ENCODE measurements at regions not wholly inside any gene's neighbourhood (a gene's known extent, or its start where the extent isn't known, plus 50 kb on each side); places are given as distances from the start of the nearest gene placed in this dataset.
"Not testable (repeated sequence)": the region's sequence is repeated elsewhere in the genome, so short reads cannot be mapped to it uniquely, and the experiment has no call there.

DNA sequence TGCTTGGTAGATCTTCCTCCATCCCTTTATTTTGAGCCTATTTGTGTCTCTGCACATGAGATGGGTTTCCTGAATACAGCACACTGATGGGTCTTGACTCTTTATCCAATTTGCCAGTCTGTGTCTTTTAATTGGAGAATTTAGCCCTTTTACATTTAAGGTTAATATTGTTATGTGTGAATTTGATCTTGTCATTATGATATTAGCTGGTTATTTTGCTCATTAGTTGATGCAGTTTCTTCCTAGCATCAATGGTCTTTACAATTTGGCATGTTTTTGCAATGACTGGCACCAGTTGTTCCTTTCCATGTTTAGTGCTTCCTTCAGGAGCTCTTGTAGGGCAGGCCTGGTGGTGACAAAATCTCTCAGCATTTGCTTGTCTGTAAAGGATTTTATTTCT, 72.4 kb downstream of the HNRNPD start:
- ATAC-seq, result not testable (repeated sequence)

DNA sequence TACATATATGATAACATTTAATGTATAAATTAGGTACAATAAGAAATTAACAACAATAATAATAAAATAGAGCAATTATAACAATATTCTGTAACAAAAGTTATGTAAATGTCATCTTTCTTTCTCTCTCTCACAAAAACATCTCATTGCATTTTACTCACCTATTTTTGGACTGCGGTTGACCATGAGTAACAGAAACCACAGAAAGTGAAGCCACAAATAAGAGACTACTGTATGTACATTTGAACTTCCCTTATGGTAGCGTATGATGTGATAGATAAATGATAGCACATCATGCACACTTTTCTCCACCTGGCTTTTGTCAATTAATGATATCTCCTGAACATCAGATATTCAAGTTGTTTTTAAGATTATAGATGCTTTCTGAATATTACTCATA, 80.5 kb downstream of the HNRNPD start:
- ATAC-seq, result no peak
- intact Hi-C loops (cut with DNase I), result no loop called here
- DNase-seq, result no peak

More for the DNA sequence above, 72.4 kb downstream of the HNRNPD start:
- DNase-seq; intact Hi-C loops (cut with DNase I): not testable (repeated sequence)

DNA sequence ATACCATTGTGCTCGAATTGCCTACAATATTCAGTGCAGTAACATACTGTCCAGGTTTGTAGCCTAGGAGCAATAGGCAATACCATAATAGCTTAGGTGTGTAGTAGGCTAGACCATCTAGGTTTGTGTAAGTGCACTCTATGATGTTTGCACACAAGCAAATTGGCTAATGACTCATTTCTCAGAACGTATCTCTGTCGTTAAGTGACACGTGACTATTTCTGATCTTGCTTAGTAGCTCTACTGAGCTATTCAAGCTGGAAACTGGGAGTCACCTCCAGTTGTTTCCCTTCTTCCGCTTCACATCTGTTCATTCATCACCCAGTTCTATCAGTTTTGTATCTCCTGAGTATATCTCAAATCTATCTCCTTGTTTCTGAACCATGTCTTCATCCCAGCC, 86.1 kb downstream of the HNRNPD start:
- no peak for DNase-seq
- intact Hi-C loops (cut with DNase I), result no loop called here
- ATAC-seq, result no peak

DNA sequence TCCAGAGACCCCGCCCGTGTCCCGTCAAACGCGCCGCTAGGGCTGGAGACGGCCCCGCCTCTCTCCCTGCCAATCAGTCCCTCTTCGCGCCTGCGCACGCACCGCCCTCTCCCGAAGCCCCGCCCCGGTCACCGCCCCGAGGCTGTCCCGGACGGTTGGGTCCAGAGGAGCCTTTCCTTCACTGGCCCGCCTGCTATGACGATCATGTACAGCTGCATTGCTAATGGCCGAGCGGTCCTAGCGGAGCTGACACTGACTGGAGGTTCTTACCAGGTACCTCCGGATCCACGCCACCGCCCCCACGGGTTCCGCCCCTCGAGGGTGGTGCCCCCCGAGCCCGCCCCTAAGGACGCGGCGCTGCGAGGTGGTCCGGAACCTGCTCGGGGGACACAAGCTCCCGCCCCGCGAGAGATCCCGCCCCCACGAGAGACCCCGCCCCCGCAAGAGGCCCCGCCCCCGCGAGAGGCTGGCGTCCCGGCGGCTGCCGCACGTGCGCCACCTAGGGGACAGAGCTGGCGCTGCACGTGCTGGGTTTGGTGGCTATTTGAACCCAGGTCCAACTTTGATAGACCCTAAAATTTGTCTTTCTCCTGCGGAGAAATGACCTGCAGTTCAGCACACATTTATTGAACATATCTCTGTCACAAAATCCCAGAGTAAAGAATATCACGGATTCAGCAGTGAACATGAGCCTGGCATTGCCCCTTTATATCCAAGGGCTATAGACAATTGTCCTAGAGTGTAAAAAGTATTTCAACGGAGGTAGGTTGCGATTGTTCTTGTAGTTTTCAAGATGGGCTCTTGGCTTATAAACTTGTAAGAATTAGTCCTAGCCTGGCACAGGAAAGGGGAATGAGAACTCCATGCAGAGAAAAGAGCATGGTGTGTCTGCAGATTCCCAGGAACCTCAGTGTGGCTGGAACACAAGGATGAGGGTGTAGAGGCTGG, 88.7 kb downstream of the HNRNPD start:
- DNase-seq (peak; percentile 99), ATAC-seq (peak; percentile 99 to 100)
- intact Hi-C loops (cut with DNase I), result no loop called here

DNA sequence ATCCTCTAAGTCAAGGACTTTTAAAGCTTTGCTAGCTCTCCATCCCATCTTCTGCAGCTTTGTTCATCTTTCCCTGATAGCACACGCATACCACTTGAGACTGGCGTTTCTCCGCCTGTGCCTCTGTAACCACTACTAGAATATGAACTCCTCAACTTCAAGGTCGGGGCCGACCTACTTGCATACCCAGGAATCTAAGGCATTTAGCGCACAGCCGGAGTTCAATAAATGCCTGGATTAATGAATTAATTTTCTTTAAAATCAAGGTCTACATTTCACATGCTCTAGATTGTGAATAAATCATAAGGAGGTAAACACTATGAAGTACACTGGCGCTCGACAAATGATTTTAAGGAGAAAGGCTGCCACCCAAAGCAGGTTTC, 89.3 kb downstream of the HNRNPD start:
- ATAC-seq (peak in 1 of 2 donors; percentile 2), DNase-seq (peak; percentile 29)
- intact Hi-C loops (cut with DNase I), result no loop called here

DNA sequence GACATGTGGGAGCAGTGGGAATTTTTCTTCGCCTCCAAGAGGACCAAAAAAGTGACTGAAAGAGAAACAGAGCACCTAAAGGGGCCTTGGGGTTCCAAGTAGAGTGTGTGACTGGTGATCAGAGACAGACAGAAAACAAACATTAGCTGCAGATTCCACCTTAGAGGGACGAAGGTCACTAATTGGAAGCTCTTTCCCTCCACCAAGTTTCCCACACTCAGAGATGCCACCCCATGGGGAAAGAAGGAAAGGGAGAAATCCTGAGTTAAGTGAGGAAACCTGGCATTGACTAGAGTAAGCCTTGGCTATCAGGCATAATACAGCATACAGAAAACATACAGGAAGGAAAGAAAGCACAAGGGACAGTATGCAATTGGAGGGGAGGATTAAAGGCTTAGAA, 90.9 kb downstream of the HNRNPD start:
- ATAC-seq (no peak), DNase-seq (no peak)
- intact Hi-C loops (cut with DNase I), result no loop called here

DNA sequence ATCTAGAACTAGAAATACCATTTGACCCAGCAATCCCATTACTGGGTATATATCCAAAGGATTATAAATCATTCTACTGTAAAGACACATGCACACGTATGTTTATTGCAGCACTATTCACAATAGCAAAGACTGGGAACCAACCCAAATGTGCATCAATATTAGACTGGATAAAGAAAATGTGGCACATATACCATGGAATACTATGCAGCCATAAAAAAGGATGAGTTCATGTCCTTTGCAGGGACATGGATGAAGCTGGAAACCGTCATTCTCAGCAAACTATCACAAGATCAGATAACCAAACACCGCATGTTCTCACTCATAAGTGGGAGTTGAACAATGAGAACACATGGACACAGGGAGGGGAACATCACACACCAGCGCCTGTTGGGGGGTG, 94.2 kb downstream of the HNRNPD start:
- intact Hi-C loops (cut with DNase I); DNase-seq; ATAC-seq: not testable (repeated sequence)

DNA sequence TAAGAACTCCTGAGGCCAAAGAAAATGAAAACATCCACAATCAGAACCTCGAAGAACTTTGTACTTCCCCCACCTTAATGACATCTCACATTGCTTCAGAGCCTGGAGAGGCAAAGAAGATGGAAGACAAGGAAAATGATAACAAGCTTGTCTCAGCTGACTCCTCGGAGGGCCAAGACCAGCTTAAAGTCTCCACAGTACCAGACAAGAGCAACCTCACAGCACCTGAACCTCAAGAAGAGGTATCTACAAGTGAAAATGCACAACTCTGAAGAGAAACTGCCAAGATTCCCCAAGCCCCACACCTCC, 97.5 kb downstream of the HNRNPD start:
- DNase-seq, result no peak
- intact Hi-C loops (cut with DNase I), result no loop called here
- ATAC-seq, result no peak

DNA sequence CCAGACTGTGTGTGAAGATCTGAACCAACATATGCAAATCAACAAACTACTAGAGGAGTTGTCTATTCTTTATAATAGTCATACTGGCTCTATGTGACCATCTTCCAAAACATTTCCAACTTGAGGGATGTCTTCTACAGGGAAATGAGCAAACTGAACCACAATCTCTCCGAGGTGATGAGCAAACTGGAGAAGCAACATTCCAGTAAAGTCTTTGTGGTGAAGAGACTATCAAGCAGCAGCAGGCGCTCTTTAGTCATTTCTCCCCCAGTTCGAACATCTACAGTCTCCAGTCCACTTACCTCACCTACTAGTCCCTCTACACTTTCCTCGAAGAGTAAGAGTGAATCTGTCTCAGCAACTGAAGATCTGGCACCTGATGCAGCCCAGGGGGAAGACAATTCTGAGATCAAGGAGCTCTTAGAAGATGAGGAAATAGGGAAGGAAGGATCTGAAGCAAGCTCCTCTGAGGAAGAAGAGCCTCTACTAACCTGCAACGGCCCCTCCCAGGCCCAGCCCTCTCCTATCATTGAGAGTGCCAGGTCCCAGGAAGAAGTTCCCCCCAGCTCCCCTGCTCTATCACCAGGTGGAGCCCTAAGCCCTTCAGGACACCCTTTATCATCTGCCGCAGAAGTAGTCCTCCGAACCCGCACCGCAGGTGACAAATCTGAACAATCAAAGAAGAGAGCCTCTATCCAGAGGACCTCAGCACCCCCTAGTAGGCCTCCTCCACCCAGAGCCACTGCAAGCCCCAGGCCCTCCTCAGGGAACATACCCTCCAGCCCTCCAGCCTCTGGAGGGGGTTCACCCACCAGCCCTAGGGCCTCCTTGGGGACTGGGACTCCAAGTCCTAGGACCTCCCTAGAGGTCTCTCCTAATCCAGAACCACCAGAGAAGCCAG, 98.1 kb downstream of the HNRNPD start:
- intact Hi-C loops (cut with DNase I), result no loop called here
- ATAC-seq, result no peak

DNA sequence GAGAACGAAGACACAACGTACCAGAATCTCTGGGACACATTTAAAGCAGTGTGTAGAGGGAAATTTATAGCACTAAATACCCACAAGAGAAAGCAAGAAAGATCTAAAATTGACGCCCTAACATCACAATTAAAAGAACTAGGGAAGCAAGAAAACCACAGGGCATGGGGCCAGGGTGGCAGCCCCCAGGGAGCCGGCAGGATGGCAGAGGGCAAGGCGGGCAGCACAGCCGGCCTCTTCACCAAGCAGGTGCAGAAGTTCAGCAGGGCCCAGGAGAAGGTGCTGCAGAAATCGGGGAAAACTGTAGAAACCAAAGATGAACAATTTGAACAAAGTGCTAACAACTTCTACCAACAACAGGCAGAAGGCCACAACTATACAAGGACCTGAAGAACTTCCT, 99.1 kb downstream of the HNRNPD start:
- intact Hi-C loops (cut with DNase I); DNase-seq; ATAC-seq: not testable (repeated sequence)

More for the DNA sequence above, 98.1 kb downstream of the HNRNPD start:
- DNase-seq, result no peak

DNA sequence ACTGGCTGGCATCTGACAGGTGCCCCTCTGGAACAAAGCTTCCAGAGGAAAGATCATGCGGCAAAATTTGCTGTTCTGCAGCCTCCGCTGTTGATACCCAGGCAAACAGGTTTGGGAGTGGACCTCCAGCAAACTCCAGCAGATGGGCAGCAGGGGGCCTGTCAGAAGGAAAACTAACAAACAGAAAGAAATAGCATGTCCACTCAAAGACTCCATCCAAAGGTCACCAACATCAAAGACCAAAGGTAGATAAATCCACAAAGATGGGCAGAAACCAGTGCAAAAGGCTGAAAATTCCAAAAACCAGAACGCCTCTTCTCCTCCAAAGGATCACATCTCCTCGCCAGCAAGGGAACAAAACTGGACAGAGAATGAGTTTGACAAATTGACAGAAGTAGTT, 101.3 kb downstream of the HNRNPD start:
- ATAC-seq; intact Hi-C loops (cut with DNase I): not testable (repeated sequence)

DNA sequence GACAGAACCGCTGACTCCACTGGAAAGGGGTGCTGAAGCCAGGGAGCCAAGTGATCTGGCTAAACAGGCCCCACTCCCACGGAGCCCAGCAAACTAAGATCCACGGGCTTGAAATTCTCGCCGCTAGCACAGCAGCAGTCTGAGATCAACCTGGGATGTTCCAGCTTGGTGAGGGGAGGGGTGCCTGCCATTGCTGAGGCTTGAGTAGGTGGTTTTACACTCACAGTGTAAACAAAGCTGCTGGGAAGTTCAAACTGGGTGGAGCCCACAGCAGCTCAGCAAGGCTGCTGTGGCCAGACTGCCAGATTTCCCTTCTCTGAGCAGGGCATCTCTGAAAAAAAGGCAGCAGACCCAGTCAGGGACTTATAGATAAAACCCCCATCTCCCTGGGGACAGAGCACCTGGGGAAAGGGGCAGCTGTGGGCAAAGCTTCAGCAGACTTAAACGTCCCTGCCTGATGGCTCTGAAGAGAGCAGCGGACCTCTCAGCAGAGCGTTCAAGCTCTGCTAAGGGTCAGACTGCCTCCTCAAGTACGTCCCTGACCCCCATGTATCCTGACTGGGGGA, 101.8 kb downstream of the HNRNPD start:
- DNase-seq; intact Hi-C loops (cut with DNase I); ATAC-seq: not testable (repeated sequence)

More for the DNA sequence above, 101.3 kb downstream of the HNRNPD start:
- DNase-seq, result not testable (repeated sequence)

DNA sequence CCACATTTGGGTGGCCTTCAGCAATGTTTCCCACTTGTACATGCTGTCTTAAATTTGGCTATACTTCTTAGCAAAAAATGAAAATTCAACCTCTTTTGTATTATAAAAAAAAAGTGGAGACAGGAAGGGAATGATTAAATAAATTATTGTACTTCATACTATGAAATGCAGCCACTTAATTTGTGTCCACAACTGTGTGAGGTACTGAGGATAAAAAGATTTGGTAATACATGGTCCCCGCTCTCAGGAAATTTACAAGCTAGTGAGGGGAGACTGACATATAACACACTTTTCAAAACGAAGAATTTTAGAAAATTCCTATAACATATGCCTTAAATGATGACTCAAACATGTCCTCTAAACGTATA, 105.0 kb downstream of the HNRNPD start:
- no peak for DNase-seq
- intact Hi-C loops (cut with DNase I), result loop anchor here in 1 of 2 donors (2.0 to 10.0 kb wide), 2 partner anchors 804 to 860 kb away; no protein-coding TSS in a partner anchor
- no peak for ATAC-seq

DNA sequence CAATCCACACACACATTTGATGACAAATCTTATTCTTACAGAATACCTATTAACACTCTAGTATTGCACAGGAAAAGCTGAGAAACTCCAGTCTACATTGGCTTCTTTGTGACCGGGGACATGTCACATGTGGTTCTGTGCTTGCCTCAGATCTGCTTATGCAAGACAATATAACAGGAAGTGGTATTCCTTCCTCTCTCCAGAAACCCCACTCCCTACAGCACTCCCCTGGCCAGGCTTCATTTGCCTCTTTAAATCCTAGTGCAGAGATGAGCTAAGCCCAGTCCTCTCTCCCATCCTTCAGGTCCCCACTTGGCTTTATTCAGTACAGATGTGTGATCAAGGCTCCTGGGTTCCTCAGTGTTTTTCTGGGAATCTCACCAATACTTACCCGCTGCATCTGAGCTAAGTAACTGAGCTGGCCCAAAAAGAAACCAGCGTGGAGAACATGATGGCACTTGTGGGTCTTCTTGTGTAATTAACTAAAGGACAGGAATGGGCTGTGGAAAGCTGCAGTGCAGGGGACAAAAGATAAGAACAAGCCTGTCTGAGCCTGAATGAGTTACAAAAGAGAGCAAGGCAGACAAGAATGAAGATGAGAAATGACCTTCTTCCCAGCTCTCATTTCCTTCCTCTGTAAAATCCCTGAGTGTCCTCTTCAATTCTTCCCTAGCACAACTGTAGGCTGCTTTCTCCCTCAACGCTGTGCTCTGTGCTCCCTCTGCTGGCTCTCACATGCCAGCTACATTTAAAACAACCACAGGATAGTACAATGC, 105.6 kb downstream of the HNRNPD start:
- intact Hi-C loops (cut with DNase I), result loop anchor here in 1 of 2 donors (2.0 to 10.0 kb wide), 2 partner anchors 803 to 859 kb away; no protein-coding TSS in a partner anchor

DNA sequence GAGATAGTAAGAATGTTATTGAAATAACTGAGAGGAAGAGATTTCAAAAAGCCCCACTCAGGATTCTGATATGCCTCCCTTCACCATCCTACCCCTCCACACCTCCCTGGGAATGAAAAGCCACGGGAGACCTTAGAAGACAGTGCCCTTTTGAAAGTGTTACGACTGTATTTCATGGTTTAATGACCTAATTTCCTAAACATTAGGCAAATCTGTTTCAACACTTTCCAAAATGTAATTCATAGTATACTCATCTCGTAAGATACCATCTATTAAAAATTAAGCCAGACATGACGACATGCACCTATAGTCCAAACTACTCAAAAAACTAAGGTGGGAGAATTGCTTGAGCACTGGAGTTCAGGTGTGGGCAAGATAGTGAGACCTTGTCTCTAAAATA, 106.3 kb downstream of the HNRNPD start:
- ATAC-seq, result no peak
- intact Hi-C loops (cut with DNase I), result loop anchor here in 1 of 2 donors (10.0 kb wide), 1 partner anchor 803 kb away; no protein-coding TSS in a partner anchor
- no peak for DNase-seq

More for the DNA sequence above, 105.6 kb downstream of the HNRNPD start:
- ATAC-seq, result peak; percentile 97 to 98
- peak; percentile 46 for DNase-seq

DNA sequence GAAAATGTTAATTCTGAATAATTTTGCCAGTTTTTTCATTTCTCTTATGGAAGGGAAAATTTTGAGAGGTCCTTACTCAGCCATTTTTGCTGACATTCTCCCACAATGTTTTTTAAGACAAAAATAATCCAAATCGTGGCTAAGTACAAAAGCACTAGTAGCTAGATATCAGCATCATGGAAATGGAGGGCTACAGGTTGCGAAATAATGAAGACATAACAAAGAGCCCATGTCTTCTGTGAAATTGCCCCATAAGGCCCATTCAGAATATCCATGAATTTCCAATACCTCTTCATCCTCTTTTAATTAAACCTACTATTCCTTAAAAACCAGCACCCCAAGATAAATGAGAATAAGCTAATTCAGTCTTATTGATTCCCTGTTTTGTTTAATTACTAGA, 107.4 kb downstream of the HNRNPD start:
- ATAC-seq, result no peak
- DNase-seq, result no peak
- intact Hi-C loops (cut with DNase I), result loop anchor here in 1 of 2 donors (10.0 kb wide), 1 partner anchor 802 kb away; no protein-coding TSS in a partner anchor

DNA sequence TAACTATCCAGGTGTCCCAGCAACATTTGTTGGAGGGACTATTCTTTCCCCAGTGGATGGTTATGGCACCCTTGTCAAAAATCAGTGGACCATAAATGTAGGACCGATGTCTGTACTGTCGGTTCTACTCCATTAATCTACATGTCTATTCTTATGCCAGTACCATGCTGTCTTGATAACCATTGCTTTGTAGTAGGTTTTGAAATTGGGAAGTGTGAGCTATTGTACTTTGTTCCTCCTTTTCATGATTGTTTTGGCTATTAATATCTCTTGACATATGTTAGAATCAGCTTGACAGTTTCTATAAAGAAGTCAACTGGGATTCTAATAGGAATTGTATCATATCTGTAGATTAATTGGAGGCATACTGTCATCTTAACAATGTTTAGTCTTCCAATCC, 112.7 kb downstream of the HNRNPD start:
- no peak for DNase-seq
- intact Hi-C loops (cut with DNase I), result loop anchor here in 1 of 2 donors (10.0 kb wide), 1 partner anchor 796 kb away; no protein-coding TSS in a partner anchor
- no peak for ATAC-seq

DNA sequence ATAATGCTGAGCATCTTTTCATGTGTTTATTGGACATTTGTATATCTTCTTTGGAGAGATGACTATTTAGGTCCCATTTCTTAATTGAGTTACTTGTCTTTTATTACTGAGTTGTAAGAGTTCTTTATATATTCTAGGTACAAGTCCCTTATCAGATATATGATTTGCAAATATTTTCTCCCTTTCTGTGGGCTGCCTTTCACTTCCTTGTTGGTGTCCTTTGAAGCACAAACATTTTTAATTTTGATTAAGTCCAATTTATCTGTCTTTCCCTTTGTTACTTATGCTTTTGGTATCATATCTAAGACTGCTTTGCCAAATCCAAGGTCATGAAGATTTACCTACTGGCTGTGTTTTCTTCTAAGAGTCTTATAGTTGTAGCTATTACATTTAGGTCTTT, 113.2 kb downstream of the HNRNPD start:
- DNase-seq (no peak), ATAC-seq (no peak)
- intact Hi-C loops (cut with DNase I), result loop anchor here in 1 of 2 donors (10.0 kb wide), 1 partner anchor 796 kb away; no protein-coding TSS in a partner anchor
